Hindlimb muscle (tissue), 1 donor: ENCODE measurements at regions not wholly inside any gene's neighbourhood (a gene's known extent, or its start where the extent isn't known, plus 50 kb on each side); places are given as distances from the start of the nearest gene placed in this dataset.
"Not testable (repeated sequence)": the region's sequence is repeated elsewhere in the genome, so short reads cannot be mapped to it uniquely, and the experiment has no call there.

Source experiments
- DNase-seq: peaks from one replicate; pipeline ENCODE4 v3.0.0-alpha.2; 2013

DNA sequence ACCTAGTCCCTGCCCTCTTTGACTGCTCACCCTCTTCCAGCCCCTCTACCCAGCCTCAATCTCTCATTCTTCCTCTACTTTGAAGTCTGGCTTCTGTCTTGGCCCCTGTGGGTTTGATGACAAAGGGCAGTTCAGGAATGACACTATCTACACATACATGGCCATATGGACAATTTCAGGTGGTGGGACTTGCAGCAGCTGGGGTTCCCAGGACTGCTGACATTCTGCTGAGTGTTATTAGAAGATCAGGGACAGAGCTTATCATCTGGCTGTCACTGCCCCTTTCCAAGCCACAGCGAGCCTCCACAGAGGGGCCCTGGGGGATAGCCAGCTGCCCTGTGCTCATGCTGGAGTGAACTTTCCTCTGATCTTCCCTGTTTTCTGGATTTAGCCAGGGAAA is 97.4 kb upstream of the IPO9 start:
- DNase-seq, result no peak

- no peak for DNase-seq
These were observed 96.6 kb upstream of the IPO9 start for GRCh38 chr1:201732351-201732750.

- DNase-seq, result not testable (repeated sequence)
These were observed 94.7 kb upstream of the IPO9 start for GRCh38 chr1:201734221-201734620.

DNA sequence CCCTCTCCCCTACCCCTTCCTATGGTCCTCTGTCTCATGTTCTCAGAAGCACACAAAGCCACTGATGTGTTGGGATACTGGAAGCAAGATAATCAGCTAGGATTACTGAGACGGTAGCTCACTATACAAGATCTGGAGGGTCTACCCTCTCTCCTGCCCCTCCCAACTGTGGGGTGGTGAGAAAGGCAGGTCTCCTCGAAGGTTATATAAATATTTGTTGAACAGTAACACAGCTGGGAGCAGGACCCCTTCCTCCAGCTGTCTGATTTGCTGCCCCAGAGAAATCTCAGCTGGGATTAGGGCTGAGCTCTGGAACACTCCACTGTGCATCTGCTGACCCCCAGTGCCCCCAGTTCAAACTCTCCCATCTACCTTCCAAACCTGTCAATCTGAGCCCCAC is 94.2 kb upstream of the IPO9 start:
- no peak for DNase-seq

DNA sequence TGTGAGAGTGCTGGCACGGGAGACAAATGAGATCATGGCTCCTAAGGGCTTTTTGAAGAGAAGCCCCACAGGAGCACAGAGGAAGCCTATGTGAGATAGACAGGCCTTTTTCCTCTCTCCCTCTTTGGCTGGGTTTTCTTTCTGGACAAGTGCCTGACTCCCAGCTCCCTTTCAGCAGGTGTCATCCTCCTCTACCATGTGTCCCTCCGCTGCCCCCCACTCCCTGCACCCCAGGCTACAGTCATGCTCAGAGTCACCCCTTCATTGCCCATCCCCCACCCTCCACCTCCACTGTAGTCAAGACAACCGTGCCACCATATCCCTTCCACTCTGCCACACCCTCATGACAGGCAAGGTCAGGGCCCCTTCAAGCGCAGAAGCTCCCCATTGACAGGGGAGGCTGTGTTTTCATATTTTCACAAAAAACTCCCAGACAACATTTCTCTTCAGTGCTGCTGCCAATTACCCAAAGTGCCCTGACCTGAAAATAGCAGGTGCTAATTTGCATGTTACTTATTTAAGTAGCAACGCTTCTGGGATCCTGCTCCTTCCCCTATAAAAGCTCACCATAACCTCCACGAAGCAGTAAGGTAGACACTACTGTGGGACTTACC is 92.1 kb upstream of the IPO9 start:
- DNase-seq, result no peak

DNA sequence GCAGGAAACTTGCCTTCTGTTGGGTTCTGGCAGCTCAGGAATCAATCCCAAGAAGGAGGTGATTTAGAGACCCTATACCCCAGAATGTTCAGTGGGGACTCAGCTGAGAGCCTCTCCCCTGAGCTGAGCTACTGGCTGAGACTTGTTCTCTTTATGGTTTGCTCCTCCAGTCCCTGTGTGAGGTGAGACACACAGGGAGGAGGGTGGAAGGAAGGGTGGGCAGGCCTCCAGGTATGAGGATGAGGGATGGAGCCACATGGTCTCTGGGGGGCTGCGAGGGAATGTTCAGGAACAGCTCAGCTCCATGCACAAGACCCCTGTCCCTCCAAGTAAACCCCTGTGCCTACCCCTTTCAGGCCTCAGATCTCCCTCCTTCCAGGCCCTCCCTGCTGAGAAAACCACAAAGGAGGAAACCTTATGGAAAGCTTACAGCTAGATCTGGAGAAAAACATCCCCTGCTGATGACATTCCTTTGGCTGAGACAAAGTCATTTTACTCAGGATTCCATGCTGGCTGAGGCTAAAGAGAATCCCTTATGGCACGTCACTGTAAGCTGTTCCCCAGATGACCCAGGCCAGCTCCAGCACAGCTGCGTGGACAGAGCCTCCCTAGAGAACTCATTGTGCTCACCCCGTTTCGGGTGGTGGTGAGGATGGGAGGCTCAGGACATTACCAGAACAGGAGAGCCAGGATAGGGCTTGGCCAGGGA is 91.5 kb upstream of the IPO9 start:
- peak; percentile 72 for DNase-seq

DNA sequence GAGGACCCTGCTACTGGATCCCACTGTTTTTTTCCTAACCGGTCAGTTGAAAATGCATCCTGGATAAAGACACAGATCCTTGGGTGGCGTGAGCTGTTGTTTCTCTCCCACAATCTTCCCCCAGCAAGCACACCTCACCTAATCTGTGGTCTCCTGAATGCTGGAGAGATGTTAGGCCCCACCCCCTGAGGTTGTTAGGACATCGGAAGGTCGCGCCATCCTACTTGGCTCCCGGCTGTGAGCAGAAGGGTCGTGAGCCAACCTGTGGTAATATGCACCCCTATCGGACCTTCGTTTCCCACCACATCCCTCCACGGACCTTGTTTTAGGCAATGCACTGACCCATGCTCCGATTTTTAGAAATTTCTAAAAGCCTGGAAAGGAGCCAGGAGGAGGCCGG is 89.9 kb upstream of the IPO9 start:
- DNase-seq, result no peak

GRCh38 chr1:201739492-201740085 is 89.4 kb upstream of the IPO9 start:
- no peak for DNase-seq

DNA sequence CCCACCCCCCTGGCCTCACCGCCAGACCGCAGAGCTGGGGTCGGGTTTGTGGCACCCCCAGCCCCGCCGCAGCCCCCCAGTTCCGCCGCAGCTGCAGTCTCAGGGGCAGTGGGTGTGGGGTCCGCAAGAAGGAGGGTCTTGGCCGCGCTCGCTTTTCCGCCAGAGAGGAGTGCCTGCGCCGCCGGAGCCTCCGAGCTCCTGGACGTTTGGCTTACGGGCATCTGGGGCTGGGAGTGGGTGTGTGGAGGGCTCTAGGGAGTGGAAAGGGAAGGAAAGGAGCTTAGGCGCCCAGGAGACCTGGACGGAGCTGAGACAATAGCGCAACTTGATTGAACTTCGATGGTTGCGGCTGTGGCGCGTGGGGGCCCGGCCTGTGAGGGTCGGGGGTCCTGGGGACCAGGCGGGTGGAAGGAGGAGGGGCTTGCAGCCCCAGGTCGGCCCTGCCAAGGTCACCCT is 88.8 kb upstream of the IPO9 start:
- DNase-seq, result no peak

DNA sequence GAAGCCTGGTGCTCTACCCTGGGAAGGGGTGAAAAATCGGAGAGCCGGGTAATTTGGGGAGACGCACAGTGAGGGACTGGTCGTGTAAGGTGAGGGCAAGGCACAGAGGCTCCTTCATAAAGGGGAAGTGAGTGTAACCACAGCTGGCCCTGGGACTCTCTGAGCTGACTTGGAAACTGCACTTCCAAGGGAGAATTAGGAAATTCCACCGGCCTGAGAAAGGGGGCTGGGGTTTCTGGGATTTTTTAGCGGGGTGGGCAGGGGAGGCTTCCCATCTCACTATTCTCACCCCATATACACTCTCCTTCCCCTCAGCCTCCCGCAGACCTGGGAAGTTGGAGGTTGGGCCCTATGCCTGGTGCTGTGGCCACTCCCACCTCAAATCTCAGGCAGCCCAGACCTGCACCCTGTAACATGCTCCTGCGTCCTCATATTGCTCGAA is 88.3 kb upstream of the IPO9 start:
- no peak for DNase-seq

DNA sequence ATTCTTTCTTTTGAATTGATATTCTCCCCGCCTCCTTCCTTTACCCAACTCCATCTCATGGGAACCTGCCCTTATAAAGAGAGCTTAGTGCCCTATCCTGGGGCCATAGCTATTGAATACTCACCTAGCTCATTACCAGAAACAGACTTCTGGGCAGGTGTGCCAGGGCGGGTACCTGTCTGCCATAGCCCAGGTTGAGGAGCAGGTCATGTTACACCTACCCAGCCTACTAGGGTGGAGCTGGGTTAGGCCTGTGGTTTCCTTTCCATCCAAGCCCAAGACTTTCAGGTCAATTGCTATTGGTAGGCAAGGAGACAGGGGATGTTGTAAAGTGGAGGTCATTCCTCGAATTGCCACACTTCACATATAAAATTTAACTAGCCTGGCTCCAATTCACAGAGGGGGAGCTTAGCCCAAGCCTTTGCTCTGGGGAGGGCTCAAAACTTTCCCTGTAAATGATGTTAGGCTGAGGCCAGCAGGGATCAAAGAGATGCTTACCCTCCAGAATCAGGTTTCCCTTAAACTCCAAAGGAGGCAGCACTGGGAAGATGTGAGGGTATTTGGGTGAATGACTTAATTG is 87.1 kb upstream of the IPO9 start:
- no peak for DNase-seq

DNA sequence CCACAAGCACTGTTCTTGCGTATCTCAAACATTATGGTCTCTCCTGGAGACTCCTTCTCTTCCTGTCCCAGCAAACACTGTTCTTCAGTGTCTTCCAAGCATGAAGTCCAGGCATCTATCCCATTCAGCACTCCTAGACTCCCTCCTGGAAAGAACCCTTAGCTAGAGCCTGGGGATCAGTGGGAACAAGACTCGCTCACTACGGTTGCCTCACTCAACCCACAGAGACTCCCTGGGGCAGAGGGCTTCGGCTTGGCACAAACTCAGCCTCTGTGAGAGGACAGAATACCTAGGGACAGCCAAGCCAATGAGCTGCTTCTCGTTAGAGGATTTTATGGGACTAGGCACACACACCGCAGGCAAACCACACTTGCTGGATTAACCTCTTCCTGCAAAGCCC is 86.5 kb upstream of the IPO9 start:
- no peak for DNase-seq

GRCh38 chr1:201742955-201743805 is 85.8 kb upstream of the IPO9 start:
- no peak for DNase-seq

- DNase-seq, result no peak
These were observed 83.9 kb upstream of the IPO9 start for GRCh38 chr1:201745023-201745422.

DNA sequence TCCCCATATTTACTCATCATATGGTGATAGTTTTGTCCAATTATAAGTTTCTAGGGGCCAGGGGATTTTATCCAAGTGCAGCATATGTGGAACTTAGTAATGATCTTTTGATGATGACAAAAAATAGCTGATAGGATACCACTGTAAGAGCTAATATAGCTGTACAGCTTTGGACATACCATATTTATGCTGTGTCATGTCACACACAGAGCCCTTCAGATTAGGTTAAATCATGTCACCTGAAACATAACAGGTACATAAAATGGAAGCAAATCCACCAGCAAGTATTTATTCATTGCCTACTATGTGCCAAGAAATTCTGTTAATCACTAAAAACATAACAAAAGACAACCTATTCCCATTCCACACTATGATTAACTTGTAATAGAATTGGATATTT is 82.8 kb upstream of the IPO9 start:
- DNase-seq, result no peak

- no peak for DNase-seq
These were observed 81.7 kb upstream of the IPO9 start for GRCh38 chr1:201747261-201747660.

- DNase-seq, result no peak
These were observed 80.6 kb upstream of the IPO9 start for GRCh38 chr1:201748335-201748734.

DNA sequence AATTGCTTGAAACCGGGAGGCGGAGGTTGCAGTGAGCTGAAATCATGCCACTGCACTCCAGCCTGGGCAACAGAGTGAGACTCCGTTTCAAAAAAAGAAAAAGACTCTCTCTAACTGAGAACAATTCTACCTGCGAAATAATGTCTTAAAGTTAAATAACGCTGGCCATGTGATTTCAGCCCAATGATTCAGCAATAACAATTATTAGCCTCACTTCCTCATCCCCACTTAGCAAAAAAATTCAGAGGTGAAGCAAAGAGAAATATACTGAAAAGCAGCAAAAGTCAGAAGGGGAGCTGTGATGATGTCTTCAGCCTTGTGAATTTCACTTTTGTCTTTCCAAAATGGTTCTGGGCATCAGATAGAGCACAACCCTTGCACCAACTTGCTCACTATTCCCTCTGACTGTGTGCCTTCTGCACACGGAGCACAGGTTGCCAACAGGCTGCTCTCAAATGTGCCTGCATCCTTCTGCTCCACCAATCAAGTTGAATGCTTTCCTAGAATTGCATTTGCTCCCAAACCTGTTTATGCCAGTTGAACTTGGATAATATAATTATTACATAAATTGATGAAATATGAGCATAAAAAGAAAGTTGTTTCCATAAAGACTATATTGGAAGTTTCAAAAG is 79.8 kb upstream of the IPO9 start:
- no peak for DNase-seq

DNA sequence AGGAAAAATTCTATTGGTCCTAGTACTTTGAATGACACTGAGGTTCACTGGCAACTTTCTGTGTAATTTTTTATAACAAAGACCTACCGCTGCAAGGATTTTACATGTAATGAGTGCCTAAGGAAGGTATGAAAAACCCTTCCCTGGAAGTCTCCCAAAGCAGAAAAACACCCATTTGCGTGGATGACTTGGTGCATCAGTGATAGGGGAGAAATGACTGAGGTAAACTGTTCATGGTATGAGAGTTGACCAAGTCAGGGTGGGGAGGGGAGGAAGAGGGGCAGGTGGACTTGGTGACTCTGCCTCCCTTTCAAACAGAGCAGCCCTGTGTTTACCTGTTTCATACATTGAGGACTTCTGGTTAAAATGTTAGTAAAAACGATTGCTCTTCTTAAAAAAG is 78.8 kb upstream of the IPO9 start:
- no peak for DNase-seq

DNA sequence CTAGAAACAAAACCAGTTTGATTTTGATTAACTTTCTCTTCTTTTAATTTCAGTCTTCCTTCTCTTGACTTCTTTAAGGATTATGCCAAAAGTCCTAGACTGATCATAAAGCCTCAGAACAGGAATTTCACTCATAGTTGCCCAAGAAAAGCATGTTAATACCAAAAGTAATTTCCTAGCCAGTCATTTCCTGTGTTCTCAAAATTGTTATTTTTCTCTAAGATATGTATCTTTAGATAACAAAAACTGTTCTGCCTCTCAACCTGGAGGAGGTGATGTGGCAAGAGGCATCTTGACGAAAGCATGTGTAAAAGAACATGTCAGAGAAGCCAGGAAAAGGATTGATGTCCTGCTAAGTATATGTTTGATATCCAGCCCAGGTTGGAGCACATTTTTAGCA is 78.0 kb upstream of the IPO9 start:
- no peak for DNase-seq

DNA sequence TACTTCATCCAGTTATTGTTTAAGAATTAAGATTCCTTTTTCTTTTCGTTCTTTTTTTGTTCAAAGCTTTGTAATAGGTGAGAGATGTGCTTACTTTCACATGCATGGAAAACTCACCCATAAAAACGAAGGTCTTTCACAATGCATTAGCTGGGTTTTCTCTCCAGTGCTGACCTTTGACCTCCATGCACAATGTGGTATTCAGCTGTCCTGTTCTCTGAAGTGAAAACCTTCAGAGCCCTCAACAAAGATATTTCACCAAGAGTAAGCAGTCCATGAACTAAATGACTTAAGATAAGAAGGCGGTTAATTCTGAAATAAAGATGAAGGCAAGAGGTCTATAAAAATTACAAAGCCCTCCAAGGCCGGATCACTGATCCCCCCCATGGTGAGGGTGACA is 77.1 kb upstream of the IPO9 start:
- DNase-seq, result no peak

GRCh38 chr1:201752333-201752732 is 76.6 kb upstream of the IPO9 start:
- no peak for DNase-seq
